ENCODE measurements at regions not wholly inside any gene's neighbourhood (a gene's known extent, or its start where the extent isn't known, plus 50 kb on each side); places are given as distances from the start of the nearest gene placed in this dataset.

- Histone ChIP-seq H3K9me3 (no peaks in the 10 kb centered on the region), H3K27ac (no peak overlapping the region), H3K4me1 (no peaks in the 10 kb centered on the region), H3K27me3 (no peaks in the 10 kb centered on the region), H3K36me3 (no peaks in the 10 kb centered on the region), H3K4me3 (no peak overlapping the region)
- DNase-seq (ENCODE audit: low spot score in 2 of 2): no peak
- TF ChIP-seq, protein P1, sequence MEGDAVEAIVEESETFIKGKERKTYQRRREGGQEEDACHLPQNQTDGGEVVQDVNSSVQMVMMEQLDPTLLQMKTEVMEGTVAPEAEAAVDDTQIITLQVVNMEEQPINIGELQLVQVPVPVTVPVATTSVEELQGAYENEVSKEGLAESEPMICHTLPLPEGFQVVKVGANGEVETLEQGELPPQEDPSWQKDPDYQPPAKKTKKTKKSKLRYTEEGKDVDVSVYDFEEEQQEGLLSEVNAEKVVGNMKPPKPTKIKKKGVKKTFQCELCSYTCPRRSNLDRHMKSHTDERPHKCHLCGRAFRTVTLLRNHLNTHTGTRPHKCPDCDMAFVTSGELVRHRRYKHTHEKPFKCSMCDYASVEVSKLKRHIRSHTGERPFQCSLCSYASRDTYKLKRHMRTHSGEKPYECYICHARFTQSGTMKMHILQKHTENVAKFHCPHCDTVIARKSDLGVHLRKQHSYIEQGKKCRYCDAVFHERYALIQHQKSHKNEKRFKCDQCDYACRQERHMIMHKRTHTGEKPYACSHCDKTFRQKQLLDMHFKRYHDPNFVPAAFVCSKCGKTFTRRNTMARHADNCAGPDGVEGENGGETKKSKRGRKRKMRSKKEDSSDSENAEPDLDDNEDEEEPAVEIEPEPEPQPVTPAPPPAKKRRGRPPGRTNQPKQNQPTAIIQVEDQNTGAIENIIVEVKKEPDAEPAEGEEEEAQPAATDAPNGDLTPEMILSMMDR (IDR thresholded peaks at IDR 0.05): no peak
- intact Hi-C loops (cut with DNase I): no loop called here
These were observed 100.2 kb upstream of the PRR23E start for GRCh38 chr3:127092776-127093175.

DNA sequence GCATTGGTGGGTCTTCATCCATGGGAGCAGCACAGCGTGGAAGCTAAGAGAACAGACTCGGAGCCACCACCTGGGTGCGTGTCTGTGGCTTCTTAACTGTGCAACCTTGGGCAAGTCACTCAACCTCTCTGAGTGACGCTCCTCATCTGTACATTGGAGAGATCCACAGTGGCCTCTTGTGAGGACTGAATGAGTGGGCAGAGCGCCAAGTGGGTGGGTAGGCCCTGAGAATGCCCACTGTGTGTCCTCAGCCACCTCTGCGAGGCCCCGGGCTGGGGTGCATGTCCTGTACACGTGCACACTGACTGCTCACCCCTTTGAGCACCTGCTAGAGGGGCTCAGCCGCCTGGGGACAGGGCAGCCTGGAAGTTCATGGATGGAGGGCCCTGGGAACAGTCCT, 99.6 kb upstream of the PRR23E start:
- DNase-seq (ENCODE audit: low spot score in 2 of 2): no peak
- Histone ChIP-seq H3K4me3 (no peak overlapping the region), H3K27ac (no peak overlapping the region), H3K27me3 (no peaks in the 10 kb centered on the region), H3K4me1 (no peaks in the 10 kb centered on the region), H3K36me3 (no peaks in the 10 kb centered on the region), H3K9me3 (no peaks in the 10 kb centered on the region)
- TF ChIP-seq, protein P1 (IDR thresholded peaks at IDR 0.05): no peak
- intact Hi-C loops (cut with DNase I): no loop called here

GRCh38 chr3:127095774-127096173, 97.2 kb upstream of the PRR23E start:
- intact Hi-C loops (cut with DNase I): no loop called here
- Histone ChIP-seq H3K27me3 (no peaks in the 10 kb centered on the region), H3K36me3 (no peaks in the 10 kb centered on the region), H3K27ac (no peak overlapping the region), H3K9me3 (no peaks in the 10 kb centered on the region), H3K4me1 (no peaks in the 10 kb centered on the region), H3K4me3 (no peak overlapping the region)
- DNase-seq (ENCODE audit: low spot score in 2 of 2): no peak
- TF ChIP-seq, protein P1 (IDR thresholded peaks at IDR 0.05): no peak

GRCh38 chr3:127096256-127097071, 96.5 kb upstream of the PRR23E start:
- TF ChIP-seq, protein P1 (IDR thresholded peaks at IDR 0.05): no peak
- Histone ChIP-seq H3K27me3 (no peaks in the 10 kb centered on the region), H3K36me3 (no peaks in the 10 kb centered on the region), H3K27ac (no peak overlapping the region), H3K4me3 (no peak overlapping the region), H3K4me1 (no peaks in the 10 kb centered on the region), H3K9me3 (no peaks in the 10 kb centered on the region)
- no peak for DNase-seq (ENCODE audit: low spot score in 2 of 2)
- intact Hi-C loops (cut with DNase I): no loop called here

GRCh38 chr3:127097072-127097405, 95.9 kb upstream of the PRR23E start:
- no peak overlapping the region for H3K4me3 ChIP-seq
- H3K36me3 ChIP-seq: no peaks in the 10 kb centered on the region
- no peaks in the 10 kb centered on the region for H3K9me3 ChIP-seq
- DNase-seq (ENCODE audit: low spot score in 2 of 2): no peak
- no peaks in the 10 kb centered on the region for H3K27me3 ChIP-seq
- no peaks in the 10 kb centered on the region for H3K4me1 ChIP-seq
- TF ChIP-seq, protein P1 (IDR thresholded peaks at IDR 0.05): no peak
- no peak overlapping the region for H3K27ac ChIP-seq
- intact Hi-C loops (cut with DNase I): no loop called here

GRCh38 chr3:127097481-127097880, 95.5 kb upstream of the PRR23E start:
- intact Hi-C loops (cut with DNase I): no loop called here
- no peak for DNase-seq (ENCODE audit: low spot score in 2 of 2)

More at GRCh38 chr3:127097481-127097880, 95.5 kb upstream of the PRR23E start:
- Histone ChIP-seq H3K27ac (no peak overlapping the region), H3K4me1 (no peaks in the 10 kb centered on the region), H3K36me3 (no peaks in the 10 kb centered on the region), H3K27me3 (no peaks in the 10 kb centered on the region), H3K4me3 (no peak overlapping the region), H3K9me3 (no peaks in the 10 kb centered on the region)
- TF ChIP-seq, protein P1 (IDR thresholded peaks at IDR 0.05): no peak
